ENCODE measurements at regions not wholly inside any gene's neighbourhood (a gene's known extent, or its start where the extent isn't known, plus 50 kb on each side); places are given as distances from the start of the nearest gene placed in this dataset.

DNA sequence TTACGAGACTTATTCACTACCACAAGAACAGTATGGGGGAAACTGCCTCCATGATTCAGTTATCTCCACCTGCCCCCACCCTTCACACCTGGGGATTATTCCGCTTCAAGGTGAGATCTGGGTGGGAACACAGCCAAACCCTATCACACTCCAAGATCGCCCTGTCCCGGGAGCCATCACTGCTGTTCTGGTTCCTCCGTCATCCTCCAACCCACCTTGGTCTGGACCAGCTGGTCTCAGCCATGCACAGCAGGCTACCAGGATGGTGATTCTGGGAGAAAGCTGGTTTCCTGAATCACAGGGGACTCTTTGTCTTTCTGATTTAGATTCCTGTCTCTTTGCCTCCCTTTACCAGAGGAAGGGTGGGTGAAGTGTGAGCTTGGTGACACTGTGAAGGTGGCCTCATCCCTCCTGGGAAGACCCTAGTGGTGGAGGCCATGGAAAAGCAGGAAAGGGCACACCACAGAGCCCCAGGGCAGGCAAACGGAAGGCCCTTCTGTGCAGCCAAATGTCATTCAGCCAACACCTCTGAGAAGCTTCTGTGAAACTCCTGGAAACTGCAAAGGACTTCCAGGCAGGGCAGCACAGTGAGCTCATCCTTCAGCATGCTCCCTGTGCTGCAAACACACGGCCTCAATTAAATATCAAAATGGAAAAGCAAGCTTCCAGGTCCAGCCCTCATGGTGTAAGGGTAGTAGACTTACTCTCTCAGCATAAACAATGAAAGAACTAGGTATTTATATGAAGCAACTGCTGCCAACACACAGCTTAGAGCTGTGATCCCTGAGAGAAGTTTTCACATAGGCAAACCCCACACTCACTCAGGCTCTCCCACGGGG, 169.8 kb downstream of the ANKRD60 start:
- no peak for DNase-seq

DNA sequence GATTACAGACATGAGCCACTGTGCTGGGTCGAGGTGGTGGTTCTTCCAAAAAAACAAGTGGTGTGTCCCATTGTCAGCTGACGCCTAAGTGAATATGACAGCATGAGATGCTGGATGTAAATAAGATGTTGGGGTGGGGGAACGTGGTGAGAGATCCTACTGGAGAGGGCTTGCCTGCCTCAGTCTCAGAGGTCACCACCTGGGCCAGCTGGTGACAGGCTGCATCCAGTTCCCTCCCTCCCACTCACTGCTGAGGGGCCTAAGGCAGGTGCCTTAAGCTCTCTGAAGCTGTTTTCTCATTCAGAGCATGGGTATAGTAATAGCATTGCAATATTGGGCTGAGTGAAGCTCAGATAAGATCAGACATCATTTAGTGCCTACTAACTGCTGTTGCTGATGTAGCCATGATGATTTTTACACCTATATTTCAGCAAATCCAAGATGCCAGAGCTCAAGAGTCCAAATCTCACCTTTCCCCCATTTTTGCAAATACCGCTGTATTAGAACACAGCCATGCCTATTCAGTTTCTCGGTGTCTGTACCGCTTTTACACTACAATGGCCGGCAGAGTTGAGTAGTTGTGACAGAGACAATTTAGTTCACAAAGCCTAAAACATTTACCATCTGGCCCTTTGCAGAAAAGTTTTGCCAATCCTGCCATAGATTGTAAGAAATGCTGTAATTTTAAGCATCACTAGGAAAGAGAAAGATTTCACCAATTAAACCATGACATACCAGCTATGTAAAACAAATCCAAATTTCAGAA, 171.3 kb downstream of the ANKRD60 start:
- DNase-seq: no peak

DNA sequence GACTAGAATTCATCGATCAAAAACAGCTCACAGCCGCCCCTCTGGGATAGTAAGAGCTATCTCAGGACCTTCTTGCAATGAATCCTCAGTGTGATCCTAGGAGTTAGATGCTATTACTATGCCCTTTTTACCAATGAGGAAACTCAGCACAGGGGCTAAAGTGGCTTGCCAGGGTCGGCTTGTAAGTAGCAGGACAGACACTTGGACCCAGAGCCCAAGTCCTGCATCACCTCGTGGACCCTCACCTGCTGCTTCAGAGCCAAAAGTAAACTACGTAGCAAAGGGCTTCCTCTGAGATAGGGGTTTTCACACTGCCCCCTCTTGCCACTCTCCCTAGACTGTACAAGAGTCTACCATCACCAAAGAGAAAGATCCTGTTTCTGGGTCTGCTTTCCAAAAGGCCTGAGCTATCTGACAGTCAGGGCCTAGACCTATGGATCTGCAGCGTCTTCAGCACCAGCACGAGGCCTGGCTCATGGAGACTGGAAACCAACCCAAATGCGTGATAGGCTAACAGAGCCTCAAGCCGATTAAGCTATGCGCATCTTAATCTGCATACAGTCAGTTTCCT, 172.3 kb downstream of the ANKRD60 start:
- no peak for DNase-seq

DNA sequence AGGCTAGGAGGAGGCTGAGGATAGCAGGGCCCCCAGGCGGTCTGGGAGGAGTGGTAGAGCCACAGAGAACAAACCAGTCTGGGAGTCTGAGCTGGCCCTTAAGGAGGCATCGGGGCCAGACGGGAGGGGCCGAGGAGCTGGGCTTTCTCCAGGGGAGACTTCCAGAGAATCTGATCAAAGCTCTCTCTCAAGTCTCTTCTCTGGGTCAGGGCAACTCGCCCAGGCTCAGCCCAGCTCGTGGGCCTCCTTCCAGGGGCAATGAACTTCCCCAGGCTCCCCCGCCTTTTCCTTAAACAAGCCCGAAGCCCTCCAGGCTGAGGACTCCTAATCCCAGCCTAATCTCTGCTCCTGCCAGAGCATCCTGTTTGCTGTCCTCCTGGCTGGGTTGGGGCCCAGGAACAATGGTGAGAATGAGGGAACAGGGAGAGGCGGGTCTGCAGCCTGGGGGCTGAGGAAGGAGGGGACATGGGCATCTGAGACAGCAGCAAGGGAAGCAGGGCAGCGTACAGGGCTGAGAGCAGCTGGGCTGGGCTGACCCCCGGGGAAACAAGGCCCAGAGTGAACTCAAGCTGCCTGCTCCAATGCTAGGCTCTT, 173.6 kb downstream of the ANKRD60 start:
- DNase-seq: no peak

DNA sequence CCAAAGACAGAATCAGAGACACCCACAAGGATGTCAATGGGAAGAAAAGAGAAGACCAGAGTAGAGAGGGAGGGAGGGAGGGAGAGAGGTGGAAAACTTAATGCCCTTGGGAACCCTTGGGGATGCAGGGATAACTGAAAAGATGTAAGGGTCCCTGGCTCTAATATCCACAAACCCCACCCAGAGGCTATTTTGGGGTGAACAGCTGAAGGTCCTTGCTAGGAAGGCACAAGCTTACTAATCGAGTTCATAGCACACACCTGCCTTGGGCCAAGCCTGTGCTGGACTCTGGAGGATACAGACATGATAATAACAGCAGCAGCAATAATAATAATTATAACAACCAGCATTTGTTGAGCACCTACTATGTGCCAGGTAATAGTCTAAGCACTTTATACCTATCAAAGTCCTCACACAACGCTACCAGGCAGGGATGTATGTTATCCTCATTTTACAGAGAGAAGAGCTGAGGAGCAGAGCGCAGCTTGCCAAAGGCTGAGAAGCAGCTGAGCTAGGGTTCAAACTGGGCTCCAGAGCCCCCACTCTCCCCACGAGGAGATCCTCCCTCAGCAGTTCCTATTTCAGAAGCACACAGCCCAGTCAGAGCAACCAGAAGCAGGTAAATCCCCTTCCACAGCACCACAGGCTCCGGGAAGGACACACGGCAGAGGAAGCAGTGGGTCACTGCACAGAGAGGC, 174.2 kb downstream of the ANKRD60 start:
- no peak for DNase-seq

DNA sequence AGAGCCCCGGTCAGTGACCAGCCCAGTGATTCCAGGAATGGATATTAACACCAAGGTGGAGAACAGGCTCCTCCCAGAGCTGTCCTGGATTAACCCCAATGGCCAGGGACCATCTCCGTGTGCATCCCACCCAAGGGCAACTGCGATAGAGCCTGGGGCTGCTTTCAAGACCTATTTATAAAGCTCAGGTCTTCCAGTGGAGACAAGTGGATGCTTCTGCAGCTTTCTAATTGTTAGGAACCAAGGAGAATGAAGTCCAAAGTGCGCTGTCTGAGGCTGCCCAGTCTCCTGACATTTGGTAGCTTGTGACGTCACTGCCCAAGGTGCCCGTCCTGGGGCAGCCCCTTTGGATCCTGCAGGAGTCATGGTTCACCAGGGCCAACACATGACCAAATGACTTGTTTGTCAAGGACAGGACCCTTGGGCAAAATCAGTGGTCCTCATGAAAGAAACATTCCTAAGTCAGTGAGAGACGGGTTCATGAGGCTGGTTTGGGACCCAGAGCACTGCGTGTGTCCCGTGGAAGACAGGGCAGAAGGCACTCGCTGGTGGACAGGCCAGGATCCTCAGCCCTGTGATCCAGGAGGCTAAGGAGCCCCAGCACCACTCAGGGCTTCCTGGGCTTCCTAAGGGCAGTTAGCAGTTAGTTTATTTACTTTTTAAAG, 174.9 kb downstream of the ANKRD60 start:
- no peak for DNase-seq

DNA sequence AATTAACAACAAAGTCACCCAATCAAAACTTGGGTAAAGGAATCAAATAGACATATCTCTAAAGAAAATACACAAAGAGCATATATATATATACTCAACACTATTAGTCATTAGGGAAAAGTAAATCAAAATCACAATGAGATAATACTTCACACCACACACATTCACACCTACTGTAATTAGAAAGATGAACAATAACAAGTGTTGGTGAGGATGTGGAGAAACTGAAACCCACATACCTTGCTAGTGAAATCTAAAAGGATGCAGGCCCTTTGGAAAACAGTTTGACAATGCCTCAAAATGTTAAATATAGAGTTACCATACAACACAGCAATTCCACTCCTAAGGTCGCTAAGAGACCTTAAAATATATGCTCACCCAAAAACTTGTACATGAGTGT, 177.1 kb downstream of the ANKRD60 start:
- no peak for DNase-seq

DNA sequence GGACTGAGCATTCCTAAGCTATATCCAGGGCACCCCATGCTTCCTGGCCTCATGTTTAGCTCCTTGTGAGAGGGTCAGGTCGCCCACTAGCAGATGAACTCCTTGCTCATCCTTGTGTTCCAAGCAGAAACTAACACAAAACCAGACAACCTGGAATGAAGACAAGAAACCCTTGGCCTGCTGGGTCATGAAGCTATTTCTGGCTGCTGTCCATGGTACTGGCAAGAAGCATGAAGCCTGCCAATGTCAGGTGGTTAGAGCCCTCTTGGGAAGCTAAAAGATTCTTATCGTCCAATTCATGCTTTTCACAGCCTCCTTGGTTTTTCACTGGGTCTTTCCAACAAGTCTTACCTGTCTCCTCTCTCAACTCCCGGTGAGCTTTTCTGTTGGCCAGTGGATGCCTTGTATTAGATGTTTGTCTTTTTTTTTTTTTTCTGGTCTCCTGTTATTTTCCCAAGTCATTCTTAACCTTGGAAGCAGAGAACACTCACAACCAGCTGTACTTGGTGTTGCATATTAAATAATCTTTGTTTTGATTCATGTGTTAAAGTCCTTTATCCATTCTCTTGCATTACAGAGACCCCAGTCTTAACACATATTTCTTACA, 180.3 kb downstream of the ANKRD60 start:
- DNase-seq: no peak

DNA sequence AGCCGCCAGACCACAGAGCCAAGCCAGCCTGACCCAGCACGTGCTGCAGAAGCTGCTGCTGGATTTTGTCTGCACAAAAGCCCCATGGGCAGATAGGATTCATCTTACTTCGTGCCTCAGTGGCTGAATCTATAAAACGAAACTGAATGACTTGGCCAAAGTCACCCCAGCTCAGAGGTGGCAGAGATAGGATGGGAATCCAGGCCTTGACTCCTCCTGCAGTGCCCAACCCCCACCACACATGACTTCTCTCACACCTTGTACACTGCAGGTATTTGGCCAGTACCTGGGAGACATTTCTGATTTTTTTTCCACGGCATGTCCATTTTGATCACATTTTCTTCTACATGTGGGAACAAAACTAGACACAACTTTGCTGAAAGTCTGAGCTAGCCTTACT, 182.1 kb downstream of the ANKRD60 start:
- no peak for DNase-seq

DNA sequence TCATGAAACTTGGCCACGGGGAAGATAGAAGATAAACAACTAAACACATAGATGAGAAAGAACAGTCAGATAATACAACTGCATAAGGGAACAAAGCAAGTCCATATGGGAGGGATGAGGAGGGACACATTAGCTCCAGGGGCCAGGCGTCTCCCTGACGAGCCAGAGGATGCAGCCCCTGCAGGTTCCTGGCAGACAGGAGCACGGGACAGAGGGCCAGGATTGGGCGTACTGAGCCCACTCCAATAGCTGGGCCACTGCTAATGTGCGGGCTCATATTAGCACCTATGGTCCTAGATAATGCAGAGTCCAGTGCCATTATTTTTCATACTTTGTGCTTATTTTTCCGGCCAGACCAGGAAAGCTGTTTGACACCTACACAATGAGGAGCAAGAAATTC, 182.9 kb downstream of the ANKRD60 start:
- no peak for DNase-seq

DNA sequence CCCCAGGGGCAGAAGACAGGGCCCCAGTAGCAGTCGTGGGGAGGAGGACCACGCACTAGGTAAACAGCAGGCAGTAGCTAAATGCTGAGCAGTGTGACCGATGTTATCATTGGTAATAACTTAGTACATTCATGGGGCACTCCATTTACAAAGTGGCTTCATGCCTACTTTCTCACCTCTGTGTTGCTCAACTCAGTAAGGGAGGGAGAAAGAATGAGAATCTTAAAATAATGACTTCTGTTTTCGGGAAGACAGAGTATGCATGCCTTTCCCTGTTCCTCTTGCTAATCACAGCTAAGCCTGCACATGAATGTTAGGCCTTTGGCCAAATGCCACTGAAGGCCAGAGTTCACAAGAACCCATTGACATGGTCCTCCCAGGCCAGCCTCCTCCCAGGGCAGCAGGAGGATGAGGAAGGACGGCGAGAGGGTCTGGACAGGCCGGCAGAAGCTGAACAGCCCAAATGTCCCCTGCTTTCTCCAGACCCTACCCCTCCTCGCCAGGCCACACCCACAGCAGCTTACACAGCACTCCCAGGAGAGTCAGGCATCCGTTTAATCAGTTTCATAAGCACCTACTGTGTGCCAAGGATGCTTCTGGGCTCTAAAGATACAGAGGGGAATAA, 183.4 kb downstream of the ANKRD60 start:
- no peak for DNase-seq

DNA sequence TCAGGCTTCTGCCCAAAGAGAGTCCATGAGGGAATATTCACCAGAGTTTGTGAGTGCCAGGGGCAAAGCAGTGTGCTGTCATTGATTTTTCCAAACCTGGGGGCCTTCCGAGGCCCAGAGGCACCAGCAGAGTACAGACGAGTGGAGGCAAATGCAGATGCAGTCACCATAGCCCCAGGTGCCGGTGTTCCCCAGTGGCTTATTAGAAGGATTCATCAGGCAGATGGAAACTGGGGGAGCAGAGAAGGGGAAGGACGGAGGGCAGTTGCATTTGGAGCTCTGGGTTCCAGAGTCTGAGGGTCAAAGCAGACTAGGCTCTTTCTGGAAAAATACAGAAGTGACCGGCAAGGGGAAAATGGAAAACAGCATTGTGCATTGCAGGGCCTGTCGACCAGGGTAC, 184.2 kb downstream of the ANKRD60 start:
- no peak for DNase-seq

DNA sequence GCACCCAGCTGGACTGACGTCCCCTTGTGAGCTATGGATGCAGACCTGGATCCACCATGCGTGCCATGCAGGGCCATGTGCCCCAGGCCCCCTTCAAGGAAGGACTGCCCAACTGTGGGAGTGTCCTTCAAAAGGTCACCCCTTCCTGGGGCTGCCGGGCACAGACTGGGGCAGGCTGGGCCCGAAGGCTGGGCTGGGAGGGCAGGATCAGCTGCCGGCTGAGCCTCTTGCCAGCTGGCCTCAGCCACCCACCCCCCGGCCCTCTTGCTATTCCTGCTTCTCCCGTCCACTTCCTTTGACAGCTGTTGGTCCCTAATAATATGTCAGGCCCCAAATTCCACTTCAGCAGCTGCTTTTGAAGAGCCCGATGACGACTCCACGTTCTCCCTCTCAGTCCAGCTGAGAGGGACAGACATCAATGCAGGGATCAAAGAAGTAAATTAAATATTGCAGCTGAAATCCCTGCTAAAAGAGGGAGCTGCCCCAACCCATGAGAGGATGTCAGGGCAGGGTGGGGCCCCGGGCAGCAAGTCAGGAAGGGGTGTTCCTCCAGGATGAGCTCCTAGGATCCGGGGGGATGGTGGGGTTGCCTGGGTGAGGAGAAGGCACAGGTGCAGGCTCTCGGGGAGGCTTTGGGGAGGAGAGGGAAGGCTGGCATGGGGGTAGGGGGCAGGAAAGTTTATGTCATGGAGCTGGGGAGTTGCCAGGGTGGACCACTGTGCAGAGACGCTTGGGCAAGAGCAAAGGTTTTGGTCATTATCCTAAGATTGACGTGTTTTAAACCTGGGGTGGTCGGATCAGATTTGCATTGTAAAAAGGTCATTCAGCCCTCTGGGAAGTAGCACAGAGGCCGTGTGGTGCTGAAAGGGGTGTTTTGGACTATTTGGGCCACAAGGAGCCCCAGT, 185.0 kb downstream of the ANKRD60 start:
- no peak for DNase-seq

DNA sequence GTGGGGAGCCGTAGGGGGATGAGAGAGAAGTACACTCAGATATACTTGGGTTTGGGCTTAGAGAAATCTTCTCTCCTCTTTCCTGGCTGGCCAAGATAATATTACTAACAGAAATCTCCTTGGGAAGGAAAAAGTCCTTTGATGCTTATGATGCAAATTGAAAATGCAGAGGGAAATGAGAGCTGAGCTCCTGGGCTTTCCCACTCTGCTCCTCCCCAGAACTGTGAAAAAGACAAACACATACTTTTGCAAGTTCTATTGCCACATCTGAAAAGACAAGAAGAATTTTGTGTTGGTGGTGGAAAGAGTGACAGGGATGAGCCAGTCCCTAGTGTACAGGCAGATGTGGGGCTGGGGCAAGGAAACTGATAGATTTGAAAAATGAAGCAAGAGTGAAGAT, 185.9 kb downstream of the ANKRD60 start:
- no peak for DNase-seq

DNA sequence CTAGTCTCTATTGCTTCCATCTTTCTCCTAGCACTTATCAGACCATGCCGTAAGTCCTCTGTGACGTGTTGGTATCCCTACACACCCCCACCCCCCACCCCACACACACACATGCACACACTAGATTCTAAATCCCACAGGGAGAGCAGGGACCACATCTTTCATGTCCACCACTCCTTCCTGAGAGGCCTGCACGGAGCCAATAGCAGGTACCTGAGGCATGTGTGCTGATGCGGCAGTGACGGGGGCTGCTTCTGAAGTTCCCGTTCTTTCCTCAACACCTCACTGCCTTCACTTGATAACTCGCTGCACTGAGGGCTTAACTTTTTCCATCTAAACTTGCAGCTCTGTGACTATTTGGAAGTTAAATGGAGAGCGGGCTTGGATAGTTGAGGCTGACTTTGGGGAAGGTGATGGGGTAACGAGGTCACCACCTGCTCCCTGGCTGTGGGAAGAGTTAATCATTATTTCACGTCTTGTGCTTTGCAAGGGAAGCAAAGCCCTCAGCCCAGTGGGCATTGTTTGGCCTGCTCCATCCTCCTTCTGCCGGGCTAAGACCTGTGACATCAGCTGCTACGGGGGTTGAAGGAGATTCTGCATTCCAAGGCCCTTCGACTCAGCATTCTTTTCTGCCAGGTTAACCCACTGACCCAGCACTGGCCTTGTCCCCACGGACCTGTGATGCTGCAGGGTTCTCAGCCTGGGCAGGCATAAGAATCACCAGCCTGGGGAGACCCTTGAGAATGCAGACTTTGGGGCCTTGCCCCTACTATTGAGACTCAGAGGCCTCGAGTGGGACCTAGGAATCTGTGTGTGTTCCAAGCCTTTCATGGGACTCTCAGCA, 187.8 kb downstream of the ANKRD60 start:
- DNase-seq: no peak

DNA sequence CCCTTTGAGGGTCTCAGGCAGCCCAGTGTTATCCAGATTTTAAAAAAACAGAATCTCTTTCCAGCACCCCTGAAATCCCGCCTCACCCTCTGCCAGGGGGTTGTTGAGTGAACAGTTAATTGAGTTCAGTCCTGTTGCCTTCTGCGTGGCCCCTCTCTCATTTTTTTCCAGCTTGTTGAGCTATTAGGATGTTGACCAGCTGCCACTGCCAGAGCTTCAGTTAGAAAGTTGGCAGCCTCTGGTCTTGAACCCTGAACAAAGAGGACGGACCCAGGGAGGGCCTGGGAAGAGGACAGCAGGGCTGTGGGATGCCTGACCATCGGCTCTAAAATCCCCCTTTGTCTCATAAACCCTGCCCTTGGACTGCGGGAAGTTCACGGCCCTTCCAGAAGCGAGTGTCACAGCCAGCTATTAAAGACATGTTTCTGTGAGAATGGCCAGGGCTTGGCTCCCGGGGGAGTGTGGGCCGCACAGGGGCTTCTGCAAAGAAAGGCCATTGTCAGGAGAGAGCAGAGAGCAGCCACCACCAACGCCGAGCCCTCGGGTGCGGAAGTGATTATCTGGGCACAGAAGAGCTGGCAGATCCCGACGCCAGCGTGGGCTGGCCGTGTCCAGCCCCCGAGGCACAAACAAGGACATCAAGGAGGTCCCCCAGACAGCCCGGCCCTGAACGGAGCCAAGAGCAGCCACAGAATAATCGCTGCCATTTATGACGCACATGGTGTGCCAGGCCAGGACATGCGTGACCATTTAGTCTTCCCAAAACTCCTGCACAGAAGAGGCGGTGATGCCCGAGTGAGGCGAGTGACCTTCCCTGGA, 189.0 kb downstream of the ANKRD60 start:
- no peak for DNase-seq

DNA sequence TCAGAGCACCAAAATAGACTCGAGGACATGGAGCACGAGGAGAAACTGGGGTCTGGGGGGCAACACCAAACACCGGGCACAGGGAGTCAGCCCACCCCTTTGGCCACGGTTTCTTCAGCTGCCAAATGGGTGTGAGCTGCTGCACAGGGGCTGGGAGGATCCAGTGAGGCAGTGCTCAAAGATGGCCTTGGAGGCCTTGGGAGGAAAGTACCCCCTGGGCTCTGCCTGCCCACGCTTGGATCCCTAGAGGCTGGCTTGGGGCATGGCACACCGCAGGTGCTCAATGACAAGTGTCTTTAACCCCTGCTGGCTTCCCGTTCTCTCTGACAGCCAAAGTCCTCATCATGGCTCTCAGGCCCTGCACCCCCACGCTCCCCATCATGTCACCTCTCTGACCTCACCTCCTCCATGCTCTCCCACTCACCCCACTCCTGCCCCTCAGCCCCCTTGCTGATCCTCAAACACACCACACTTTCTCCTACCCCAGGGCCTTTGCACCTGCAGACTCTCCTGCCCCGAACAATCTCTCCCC, 190.3 kb downstream of the ANKRD60 start:
- no peak for DNase-seq

DNA sequence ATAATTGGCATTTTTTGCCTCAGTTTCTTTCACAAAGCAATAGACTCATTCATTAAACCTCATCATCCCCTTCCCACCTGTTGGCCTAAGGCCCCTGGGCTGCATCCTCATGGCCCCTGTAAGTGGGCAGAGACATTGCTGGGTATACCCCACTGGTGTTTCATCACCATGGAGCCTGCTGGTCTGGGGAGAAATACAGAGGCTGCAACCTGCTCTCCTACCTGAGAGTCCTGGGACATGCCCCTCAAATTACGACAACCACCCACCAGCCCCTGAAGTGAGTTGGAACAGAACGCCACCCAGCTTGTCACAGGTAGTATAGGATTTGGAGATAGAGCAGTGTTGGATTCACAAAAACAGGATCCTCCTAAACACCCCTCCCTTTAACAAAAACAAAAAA, 190.8 kb downstream of the ANKRD60 start:
- no peak for DNase-seq
